BLaER1 treated with 17β-estradiol and CSF1 and Interleukin-3, amounts not matched to agents 10 nM and 100 nM (cell line): ENCODE measurements at regions not wholly inside any gene's neighbourhood (a gene's known extent, or its start where the extent isn't known, plus 50 kb on each side); places are given as distances from the start of the nearest gene placed in this dataset.

Source experiments
- H3K27ac ChIP-seq, 11 experiments: shearing (Covaris generic); formaldehyde crosslinking; 2 replicates each; pipeline ENCODE4 v1.8.1; 2022
- H3K27me3 ChIP-seq, 11 experiments: shearing (Covaris generic); formaldehyde crosslinking; 2 replicates each; pipeline ENCODE4 v1.8.1; 2022
- H3K36me3 ChIP-seq, 11 experiments: shearing (Covaris generic); formaldehyde crosslinking; 2 replicates each; pipeline ENCODE4 v1.8.1; 2022
- H3K4me1 ChIP-seq, 10 experiments: shearing (Covaris generic); formaldehyde crosslinking; 2 replicates each; pipeline ENCODE4 v1.8.1; 2022
- H3K4me2 ChIP-seq, 11 experiments: shearing (Covaris generic); formaldehyde crosslinking; 2 replicates each; pipeline ENCODE4 v1.8.1; 2022
- H3K4me3 ChIP-seq, 10 experiments: shearing (Covaris generic); formaldehyde crosslinking; 2 replicates each; pipeline ENCODE4 v1.8.1; 2022
- H3K9ac ChIP-seq, 11 experiments: shearing (Covaris generic); formaldehyde crosslinking; 2 replicates each; pipeline ENCODE4 v1.8.1; 2022
- H3K9me3 ChIP-seq, 11 experiments: shearing (Covaris generic); formaldehyde crosslinking; replicated peaks in 1 of 11; 2 replicates each; pipeline ENCODE4 v1.8.1; 2022
- H4K20me1 ChIP-seq, 11 experiments: shearing (Covaris generic); formaldehyde crosslinking; 2 replicates each; pipeline ENCODE4 v1.8.1; 2022
- Cebpa-rat ChIP-seq, 11 experiments: shearing (Covaris generic); IDR thresholded peaks; 2 replicates each; pipeline ENCODE4 v1.8.1; 2022

GRCh38 chr3:66822186-66823008, 175.7 kb upstream of the KBTBD8 start:
- H3K4me2 ChIP-seq: no peak overlapping the region
- H4K20me1 ChIP-seq: no peaks in the 10 kb centered on the region
- no peak overlapping the region for H3K4me3 ChIP-seq
- H3K27me3 ChIP-seq: no peaks in the 10 kb centered on the region
- no peak overlapping the region for H3K9ac ChIP-seq
- no peaks in the 10 kb centered on the region for H3K36me3 ChIP-seq
- no peak for TF ChIP-seq Cebpa-rat (IDR thresholded peaks at IDR 0.05)
- H3K27ac ChIP-seq: no peak overlapping the region
- no peaks in the 10 kb centered on the region for H3K9me3 ChIP-seq
- H3K4me1 ChIP-seq: peaks cover 0 to 13% (median 0%) of the 10 kb centered on the region in 10 experiments; a peak in 5 of 20 replicates

DNA sequence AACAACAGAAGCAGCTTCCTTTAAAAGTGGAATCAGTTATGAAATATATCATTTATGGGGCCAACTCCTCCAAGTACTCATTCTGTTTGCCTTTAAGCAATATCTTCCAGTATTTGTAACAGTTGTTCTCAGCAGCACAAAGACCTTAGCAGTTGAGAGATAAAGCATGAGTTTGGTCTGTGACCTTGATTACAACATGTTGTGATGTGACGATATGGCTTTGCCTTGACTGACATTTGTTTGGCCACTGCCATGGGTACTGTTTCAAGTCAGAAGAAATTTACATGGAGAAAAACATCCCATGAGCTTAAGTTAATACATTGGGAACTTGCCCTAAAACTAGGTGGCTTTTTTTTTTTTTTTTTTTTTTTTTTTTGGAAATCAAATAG, 175.1 kb upstream of the KBTBD8 start:
- no peak overlapping the region for H3K4me3 ChIP-seq
- no peak overlapping the region for H3K4me2 ChIP-seq
- H3K9me3 ChIP-seq: no peaks in the 10 kb centered on the region
- peaks cover 0 to 13% (median 0%) of the 10 kb centered on the region in 10 experiments; a peak in 5 of 20 replicates for H3K4me1 ChIP-seq
- no peak for TF ChIP-seq Cebpa-rat (IDR thresholded peaks at IDR 0.05)
- no peaks in the 10 kb centered on the region for H4K20me1 ChIP-seq
- no peaks in the 10 kb centered on the region for H3K27me3 ChIP-seq
- H3K27ac ChIP-seq: no peak overlapping the region
- H3K9ac ChIP-seq: no peak overlapping the region
- H3K36me3 ChIP-seq: no peaks in the 10 kb centered on the region

DNA sequence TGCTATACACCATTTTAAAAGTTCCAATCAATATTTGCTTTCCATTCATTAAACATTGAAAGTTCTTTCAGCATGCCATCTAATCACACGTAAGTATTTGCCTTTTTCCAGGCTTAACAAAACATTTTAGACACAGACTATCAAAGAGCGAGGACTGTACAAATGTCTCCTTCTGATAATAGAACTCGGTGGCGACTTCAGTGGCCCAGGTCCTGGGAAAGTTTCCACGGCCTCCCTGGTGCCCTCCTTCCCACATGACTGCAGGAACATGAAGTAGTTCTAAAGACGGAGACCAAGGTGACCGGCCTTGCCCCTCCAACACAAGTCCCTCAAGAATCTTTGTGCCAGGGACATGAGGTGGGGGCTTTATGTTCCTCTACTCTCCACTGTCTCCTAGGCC, 174.6 kb upstream of the KBTBD8 start:
- TF ChIP-seq Cebpa-rat (IDR thresholded peaks at IDR 0.05): no peak
- no peaks in the 10 kb centered on the region for H3K36me3 ChIP-seq
- H3K4me1 ChIP-seq: peaks cover 0 to 13% (median 0%) of the 10 kb centered on the region in 10 experiments; a peak in 5 of 20 replicates
- no peak overlapping the region for H3K27ac ChIP-seq
- no peak overlapping the region for H3K9ac ChIP-seq
- H3K4me3 ChIP-seq: no peak overlapping the region
- no peaks in the 10 kb centered on the region for H3K27me3 ChIP-seq
- H3K4me2 ChIP-seq: no peak overlapping the region
- H4K20me1 ChIP-seq: no peaks in the 10 kb centered on the region
- no peaks in the 10 kb centered on the region for H3K9me3 ChIP-seq

DNA sequence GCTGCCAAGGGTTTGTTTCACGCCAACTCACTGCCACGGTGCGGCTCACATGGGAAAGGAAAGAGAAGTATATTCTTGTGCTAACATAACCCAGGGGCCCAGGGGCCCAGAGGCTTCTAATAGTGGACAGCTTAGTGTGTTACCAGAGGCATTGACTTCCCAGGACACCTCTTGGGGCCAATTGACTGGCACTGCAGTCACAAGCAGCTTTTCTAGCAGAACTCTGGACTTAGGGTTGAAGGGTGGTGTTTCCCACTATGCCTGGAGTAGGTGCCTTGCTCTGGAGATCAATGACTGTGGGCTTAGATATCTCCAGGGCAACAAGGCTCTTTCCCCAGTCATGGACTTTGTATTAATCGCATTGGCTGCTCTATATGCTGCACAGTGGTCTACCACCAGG, 172.7 kb upstream of the KBTBD8 start:
- H3K4me1 ChIP-seq: peaks cover 0 to 13% (median 0%) of the 10 kb centered on the region in 10 experiments; a peak in 5 of 20 replicates
- no peak for TF ChIP-seq Cebpa-rat (IDR thresholded peaks at IDR 0.05)
- H3K4me2 ChIP-seq: no peak overlapping the region
- H3K9ac ChIP-seq: no peak overlapping the region
- no peaks in the 10 kb centered on the region for H3K9me3 ChIP-seq
- H3K4me3 ChIP-seq: no peak overlapping the region
- no peak overlapping the region for H3K27ac ChIP-seq
- no peaks in the 10 kb centered on the region for H4K20me1 ChIP-seq
- no peaks in the 10 kb centered on the region for H3K27me3 ChIP-seq
- H3K36me3 ChIP-seq: no peaks in the 10 kb centered on the region

DNA sequence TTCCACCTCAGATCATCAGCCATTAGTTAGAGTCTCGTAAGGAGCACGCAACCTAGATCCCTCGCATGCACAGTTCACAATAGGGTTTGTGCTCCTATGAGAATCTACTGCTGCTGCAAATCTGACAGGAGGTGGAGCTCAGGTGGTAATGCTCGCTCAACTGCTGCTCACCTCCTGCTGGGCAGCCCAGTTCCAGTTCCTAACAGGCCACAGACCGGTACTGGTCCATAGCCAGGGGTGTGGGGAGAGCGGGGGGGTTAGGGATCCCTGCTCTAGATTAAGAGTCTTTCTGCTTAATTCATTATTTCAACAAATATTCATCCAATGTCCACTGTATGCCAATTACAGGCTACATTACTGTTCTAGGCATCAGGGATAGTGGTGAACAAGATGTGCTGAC, 170.4 kb upstream of the KBTBD8 start:
- no peak overlapping the region for H3K4me2 ChIP-seq
- no peak overlapping the region for H3K27ac ChIP-seq
- H3K9me3 ChIP-seq: no peaks in the 10 kb centered on the region
- H3K4me3 ChIP-seq: no peak overlapping the region
- H4K20me1 ChIP-seq: no peaks in the 10 kb centered on the region
- H3K4me1 ChIP-seq: peaks cover 0 to 7% (median 0%) of the 10 kb centered on the region in 10 experiments; a peak in 4 of 20 replicates
- no peaks in the 10 kb centered on the region for H3K27me3 ChIP-seq
- H3K36me3 ChIP-seq: no peaks in the 10 kb centered on the region
- no peak for TF ChIP-seq Cebpa-rat (IDR thresholded peaks at IDR 0.05)
- H3K9ac ChIP-seq: no peak overlapping the region

DNA sequence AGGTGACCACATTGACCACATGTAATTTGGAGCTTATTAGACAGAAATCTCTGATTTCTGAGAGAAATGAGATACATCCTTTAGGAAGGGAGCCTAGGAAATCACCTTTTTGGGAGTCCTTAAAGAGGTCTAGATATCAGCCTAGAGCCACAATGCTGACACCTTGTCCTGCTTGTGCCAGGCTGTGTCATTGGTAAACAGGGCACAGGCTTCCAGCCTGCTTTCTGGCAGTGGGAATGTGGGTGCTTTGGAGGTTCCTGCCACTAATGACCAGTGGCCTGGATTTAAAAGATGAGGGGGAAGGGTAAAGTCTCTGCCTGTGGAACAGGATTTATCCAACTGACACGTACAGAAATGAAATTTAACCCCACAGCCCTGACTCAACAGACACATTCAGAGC, 169.8 kb upstream of the KBTBD8 start:
- Histone ChIP-seq H3K27ac (no peak overlapping the region), H3K9ac (no peak overlapping the region), H3K4me1 (peaks cover 0 to 7% (median 0%) of the 10 kb centered on the region in 10 experiments; a peak in 4 of 20 replicates), H3K9me3 (no peaks in the 10 kb centered on the region), H3K4me3 (no peak overlapping the region), H3K27me3 (no peaks in the 10 kb centered on the region), H4K20me1 (no peaks in the 10 kb centered on the region), H3K36me3 (no peaks in the 10 kb centered on the region), H3K4me2 (no peak overlapping the region)
- no peak for TF ChIP-seq Cebpa-rat (IDR thresholded peaks at IDR 0.05)

- H3K27ac ChIP-seq: no peak overlapping the region
- no peaks in the 10 kb centered on the region for H3K9me3 ChIP-seq
- TF ChIP-seq Cebpa-rat (IDR thresholded peaks at IDR 0.05): no peak
- no peak overlapping the region for H3K4me2 ChIP-seq
- no peaks in the 10 kb centered on the region for H3K27me3 ChIP-seq
- H3K4me1 ChIP-seq: peaks cover 0 to 7% (median 0%) of the 10 kb centered on the region in 10 experiments; a peak in 4 of 20 replicates
- H3K36me3 ChIP-seq: no peaks in the 10 kb centered on the region
- no peak overlapping the region for H3K9ac ChIP-seq
- no peak overlapping the region for H3K4me3 ChIP-seq
- no peaks in the 10 kb centered on the region for H4K20me1 ChIP-seq
Observed at GRCh38 chr3:66830301-66830700, 167.8 kb upstream of the KBTBD8 start.

GRCh38 chr3:66831931-66832330, 166.2 kb upstream of the KBTBD8 start:
- no peaks in the 10 kb centered on the region for H3K27me3 ChIP-seq
- H3K4me2 ChIP-seq: no peak overlapping the region
- H3K9me3 ChIP-seq: no peaks in the 10 kb centered on the region
- no peaks in the 10 kb centered on the region for H3K4me1 ChIP-seq
- no peak for TF ChIP-seq Cebpa-rat (IDR thresholded peaks at IDR 0.05)
- no peaks in the 10 kb centered on the region for H4K20me1 ChIP-seq
- H3K27ac ChIP-seq: no peak overlapping the region
- H3K9ac ChIP-seq: no peak overlapping the region
- H3K36me3 ChIP-seq: no peaks in the 10 kb centered on the region
- H3K4me3 ChIP-seq: no peak overlapping the region

GRCh38 chr3:66836363-66837152, 161.5 kb upstream of the KBTBD8 start:
- no peak overlapping the region for H3K9ac ChIP-seq
- no peaks in the 10 kb centered on the region for H3K4me1 ChIP-seq
- TF ChIP-seq Cebpa-rat (IDR thresholded peaks at IDR 0.05): no peak
- H3K9me3 ChIP-seq: no peaks in the 10 kb centered on the region
- H3K27ac ChIP-seq: no peak overlapping the region
- H3K36me3 ChIP-seq: no peaks in the 10 kb centered on the region
- no peak overlapping the region for H3K4me2 ChIP-seq
- no peaks in the 10 kb centered on the region for H3K27me3 ChIP-seq
- no peak overlapping the region for H3K4me3 ChIP-seq
- no peaks in the 10 kb centered on the region for H4K20me1 ChIP-seq
